ENCODE measurements at regions not wholly inside any gene's neighbourhood (a gene's known extent, or its start where the extent isn't known, plus 50 kb on each side); places are given as distances from the start of the nearest gene placed in this dataset.

DNA sequence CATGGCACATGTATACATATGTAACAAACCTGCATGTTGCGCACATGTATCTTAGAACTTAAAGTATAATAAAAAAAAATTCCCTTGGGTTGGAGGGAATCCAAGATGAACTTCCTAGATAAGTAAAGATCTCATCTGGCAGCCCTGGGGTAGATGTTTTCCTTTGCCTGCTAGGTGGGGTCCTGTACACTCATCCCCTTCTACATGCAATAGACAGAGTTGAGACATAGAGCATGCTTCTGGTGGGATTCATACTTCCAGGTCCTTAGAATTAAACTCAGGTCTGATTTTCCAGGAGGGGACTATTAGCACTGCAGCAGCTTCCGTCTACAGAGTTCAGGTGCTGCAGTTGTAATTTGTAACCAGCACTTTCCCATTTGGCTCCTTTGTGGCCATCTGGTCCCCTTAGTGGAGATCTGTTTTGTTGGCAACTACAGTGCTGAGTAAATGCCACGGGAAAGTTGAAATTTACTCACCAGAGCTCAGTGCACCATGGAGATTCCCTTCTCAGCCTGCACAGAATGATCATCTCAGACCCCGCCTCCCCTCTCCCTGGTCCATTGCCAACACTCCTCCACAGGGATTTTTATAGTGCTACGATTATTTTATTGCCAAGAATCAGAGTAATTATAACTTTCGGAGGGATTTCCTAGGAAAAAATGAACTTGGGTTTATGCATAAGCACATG lies 220.1 kb upstream of the E2F8 start:
- Histone ChIP-seq H3K36me3 (ENCODE audit: control insufficient read depth in 2 of 2, extremely low read depth in 1 of 2, insufficient read depth in 1 of 2, low read length in 1 of 2) (no peaks in the 10 kb centered on the region), H3K9me3 (no peaks in the 10 kb centered on the region), H3K4me1 (ENCODE audit: control insufficient read depth in 1 of 2, extremely low read depth in 1 of 2, insufficient read depth in 2 of 2, low read length in 2 of 2) (no peaks in the 10 kb centered on the region), H3K4me3 (ENCODE audit: control insufficient read depth in 1 of 2, extremely low read depth in 1 of 2, low read length in 1 of 2) (no peak overlapping the region), H3K27ac (ENCODE audit: low read length) (no peak overlapping the region), H3K27me3 (replicated peaks in 1 of 2; ENCODE audit: control insufficient read depth in 2 of 2, extremely low read depth in 1 of 2, insufficient read depth in 2 of 2, low read length in 1 of 2) (peaks cover 0 to 10% of the 10 kb centered on the region in 2 experiments)
- H3K27me3 Mint-ChIP-seq, result peaks cover 1 to 22% of the 10 kb centered on the region in 2 donors
- CTCF ChIA-PET, result no interaction called here
- POLR2A ChIA-PET, result no interaction called here
- no peaks in the 10 kb centered on the region for H3K4me1 Mint-ChIP-seq
- 62% methylated on average over 2 of the region's 6 CpGs for WGBS (ENCODE audit: insufficient coverage)
- ATAC-seq (replicated peaks in 1 of 4), result no peak
- H3K36me3 Mint-ChIP-seq, result no peaks in the 10 kb centered on the region
- H3K27ac Mint-ChIP-seq, result no peak overlapping the region
- H3K9me3 Mint-ChIP-seq, result no peaks in the 10 kb centered on the region
- no peak for DNase-seq
- H3K4me3 Mint-ChIP-seq, result no peak overlapping the region

DNA sequence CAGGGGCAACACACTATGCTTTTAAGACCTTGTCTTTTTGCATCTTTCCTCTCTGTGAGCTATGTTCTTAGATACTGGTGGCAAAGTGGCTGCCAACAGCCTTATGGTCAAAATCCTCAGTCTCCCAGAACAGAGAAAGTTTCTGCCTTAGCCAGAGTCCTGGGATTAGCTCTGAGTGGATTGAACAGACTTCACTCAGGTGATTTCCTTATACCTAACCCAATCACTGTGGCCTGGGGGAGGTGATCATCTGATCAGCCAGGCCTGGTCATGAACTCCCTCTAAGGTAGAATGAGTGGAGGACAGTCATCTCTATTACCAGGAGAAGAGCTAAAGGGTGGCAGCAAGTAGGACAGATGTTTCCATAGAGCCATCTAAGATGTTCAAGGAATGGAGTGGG lies 218.5 kb upstream of the E2F8 start:
- H3K4me1 Mint-ChIP-seq, result no peaks in the 10 kb centered on the region

DNA sequence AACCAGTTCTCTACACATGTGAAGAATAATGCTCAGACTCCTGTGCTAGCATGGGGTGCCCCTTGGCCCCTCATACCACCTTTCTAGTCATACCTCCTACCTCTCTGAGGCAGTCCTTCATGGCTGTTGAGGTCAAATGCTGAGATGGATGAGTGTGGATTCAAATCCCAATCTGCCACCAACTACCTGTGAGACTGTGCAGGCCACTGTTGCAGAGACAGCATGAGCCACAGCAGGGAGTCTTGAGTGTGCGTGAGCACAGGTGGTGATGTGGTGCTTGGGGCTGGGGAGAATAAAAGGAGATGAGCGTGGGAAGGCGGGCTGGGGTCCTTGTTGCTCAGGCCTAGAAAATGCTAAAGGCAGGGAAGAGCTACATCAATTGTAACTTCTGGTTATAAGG lies 218.0 kb upstream of the E2F8 start:
- ATAC-seq (replicated peaks in 1 of 4) (no peak), DNase-seq (no peak)
- Mint-ChIP-seq H3K9me3 (no peaks in the 10 kb centered on the region), H3K4me1 (no peaks in the 10 kb centered on the region), H3K27ac (no peak overlapping the region), H3K27me3 (peaks cover 1 to 22% of the 10 kb centered on the region in 2 donors), H3K36me3 (no peaks in the 10 kb centered on the region), H3K4me3 (no peak overlapping the region)
- WGBS (ENCODE audit: insufficient coverage), result 80% methylated on average over 1 of the region's 3 CpGs
- no peak overlapping the region for H3K27ac ChIP-seq (ENCODE audit: low read length)
- peaks cover 0 to 14% of the 10 kb centered on the region in 2 experiments for H3K27me3 ChIP-seq (replicated peaks in 1 of 2; ENCODE audit: control insufficient read depth in 2 of 2, extremely low read depth in 1 of 2, insufficient read depth in 2 of 2, low read length in 1 of 2)
- H3K9me3 ChIP-seq, result no peaks in the 10 kb centered on the region
- no peak overlapping the region for H3K4me3 ChIP-seq (ENCODE audit: control insufficient read depth in 1 of 2, extremely low read depth in 1 of 2, low read length in 1 of 2)
- H3K4me1 ChIP-seq (ENCODE audit: control insufficient read depth in 1 of 2, extremely low read depth in 1 of 2, insufficient read depth in 2 of 2, low read length in 2 of 2), result no peaks in the 10 kb centered on the region
- H3K36me3 ChIP-seq (ENCODE audit: control insufficient read depth in 2 of 2, extremely low read depth in 1 of 2, insufficient read depth in 1 of 2, low read length in 1 of 2), result no peaks in the 10 kb centered on the region
- ChIA-PET POLR2A (no interaction called here), CTCF (no interaction called here)

More for the DNA sequence above, 218.5 kb upstream of the E2F8 start:
- ChIA-PET CTCF (no interaction called here), POLR2A (no interaction called here)
- no peak for DNase-seq
- Histone ChIP-seq H3K4me1 (ENCODE audit: control insufficient read depth in 1 of 2, extremely low read depth in 1 of 2, insufficient read depth in 2 of 2, low read length in 2 of 2) (no peaks in the 10 kb centered on the region), H3K27me3 (replicated peaks in 1 of 2; ENCODE audit: control insufficient read depth in 2 of 2, extremely low read depth in 1 of 2, insufficient read depth in 2 of 2, low read length in 1 of 2) (peaks cover 0 to 10% of the 10 kb centered on the region in 2 experiments), H3K27ac (ENCODE audit: low read length) (no peak overlapping the region), H3K36me3 (ENCODE audit: control insufficient read depth in 2 of 2, extremely low read depth in 1 of 2, insufficient read depth in 1 of 2, low read length in 1 of 2) (no peaks in the 10 kb centered on the region), H3K9me3 (no peaks in the 10 kb centered on the region), H3K4me3 (ENCODE audit: control insufficient read depth in 1 of 2, extremely low read depth in 1 of 2, low read length in 1 of 2) (no peak overlapping the region)
- H3K36me3 Mint-ChIP-seq, result no peaks in the 10 kb centered on the region
- H3K27me3 Mint-ChIP-seq, result peaks cover 1 to 22% of the 10 kb centered on the region in 2 donors
- H3K9me3 Mint-ChIP-seq, result no peaks in the 10 kb centered on the region
- H3K4me3 Mint-ChIP-seq, result no peak overlapping the region
- no peak overlapping the region for H3K27ac Mint-ChIP-seq
- no peak for ATAC-seq (replicated peaks in 1 of 4)

DNA sequence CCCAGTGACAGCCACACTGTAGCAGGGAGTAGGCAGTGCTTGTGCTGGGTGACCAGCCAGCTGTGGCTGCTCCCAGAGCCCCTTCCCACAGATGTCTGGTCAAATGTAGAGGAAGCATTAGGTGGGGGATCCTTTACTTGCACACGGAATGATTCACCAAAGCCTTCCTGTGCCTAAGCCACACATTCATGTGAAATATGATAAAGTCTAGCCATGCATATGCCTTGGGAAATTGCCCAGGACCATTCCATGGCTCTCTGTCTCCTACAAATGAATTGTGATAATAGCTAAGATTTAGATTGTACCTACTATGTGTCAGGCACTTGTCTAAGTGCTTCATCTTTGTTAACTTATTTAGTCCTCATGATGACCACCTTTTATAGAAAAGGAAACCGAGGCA lies 217.5 kb upstream of the E2F8 start:
- no peak for DNase-seq
- Histone ChIP-seq H3K27ac (ENCODE audit: low read length) (no peak overlapping the region), H3K4me3 (ENCODE audit: control insufficient read depth in 1 of 2, extremely low read depth in 1 of 2, low read length in 1 of 2) (no peak overlapping the region), H3K4me1 (ENCODE audit: control insufficient read depth in 1 of 2, extremely low read depth in 1 of 2, insufficient read depth in 2 of 2, low read length in 2 of 2) (no peaks in the 10 kb centered on the region), H3K36me3 (ENCODE audit: control insufficient read depth in 2 of 2, extremely low read depth in 1 of 2, insufficient read depth in 1 of 2, low read length in 1 of 2) (no peaks in the 10 kb centered on the region), H3K9me3 (no peaks in the 10 kb centered on the region), H3K27me3 (replicated peaks in 1 of 2; ENCODE audit: control insufficient read depth in 2 of 2, extremely low read depth in 1 of 2, insufficient read depth in 2 of 2, low read length in 1 of 2) (peaks cover 0 to 14% of the 10 kb centered on the region in 2 experiments)
- POLR2A ChIA-PET, result no interaction called here
- CTCF ChIA-PET, result no interaction called here
- Mint-ChIP-seq H3K4me1 (no peaks in the 10 kb centered on the region), H3K4me3 (no peak overlapping the region), H3K9me3 (no peaks in the 10 kb centered on the region), H3K27ac (no peak overlapping the region), H3K27me3 (peaks cover 0 to 17% of the 10 kb centered on the region in 2 donors), H3K36me3 (no peaks in the 10 kb centered on the region)
- WGBS (ENCODE audit: insufficient coverage), result no CpG with 5 or more reads among the region's 2 CpGs
- ATAC-seq (replicated peaks in 1 of 4), result no peak

DNA sequence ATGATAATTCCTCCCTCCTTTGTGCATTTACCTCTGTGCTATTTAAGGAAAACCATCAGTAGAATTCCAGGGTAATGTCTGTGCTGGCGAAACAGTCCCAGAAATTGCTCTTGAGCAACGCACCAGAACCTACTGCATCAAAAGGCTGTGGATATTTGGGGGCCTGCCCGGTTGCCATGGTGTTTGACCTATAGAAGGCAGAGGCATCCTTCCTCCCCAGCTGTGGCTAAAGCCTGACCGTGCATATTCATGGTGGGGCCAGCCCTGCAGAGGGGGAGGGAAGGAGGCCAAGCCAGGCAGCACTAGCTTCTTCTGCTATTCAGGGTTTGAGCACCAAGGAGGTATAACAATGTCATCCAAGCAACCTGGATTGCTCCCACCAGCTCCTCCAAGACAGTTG lies 215.0 kb upstream of the E2F8 start:
- Mint-ChIP-seq H3K4me3 (no peak overlapping the region), H3K9me3 (no peaks in the 10 kb centered on the region), H3K27me3 (peaks cover 0 to 13% of the 10 kb centered on the region in 2 donors), H3K27ac (no peak overlapping the region), H3K36me3 (no peaks in the 10 kb centered on the region), H3K4me1 (no peaks in the 10 kb centered on the region)
- peaks cover 0 to 14% of the 10 kb centered on the region in 2 experiments for H3K27me3 ChIP-seq (replicated peaks in 1 of 2; ENCODE audit: control insufficient read depth in 2 of 2, extremely low read depth in 1 of 2, insufficient read depth in 2 of 2, low read length in 1 of 2)
- POLR2A ChIA-PET, result interaction anchor here in 1 of 2 donors (0.6 kb wide), 1 partner anchor 9 kb away, joined by 3 read pairs; no protein-coding TSS in a partner anchor
- H3K27ac ChIP-seq (ENCODE audit: low read length), result no peak overlapping the region
- no peaks in the 10 kb centered on the region for H3K36me3 ChIP-seq (ENCODE audit: control insufficient read depth in 2 of 2, extremely low read depth in 1 of 2, insufficient read depth in 1 of 2, low read length in 1 of 2)
- CTCF ChIA-PET, result interaction anchor here in 1 of 2 donors (0.6 kb wide), 1 partner anchor 96 kb away, joined by 3 read pairs; no protein-coding TSS in a partner anchor
- no peaks in the 10 kb centered on the region for H3K9me3 ChIP-seq
- H3K4me1 ChIP-seq (ENCODE audit: control insufficient read depth in 1 of 2, extremely low read depth in 1 of 2, insufficient read depth in 2 of 2, low read length in 2 of 2), result no peaks in the 10 kb centered on the region
- ATAC-seq (replicated peaks in 1 of 4) (no peak), DNase-seq (no peak)
- 73% methylated on average over 3 of the region's 4 CpGs for WGBS (ENCODE audit: insufficient coverage)
- no peak overlapping the region for H3K4me3 ChIP-seq (ENCODE audit: control insufficient read depth in 1 of 2, extremely low read depth in 1 of 2, low read length in 1 of 2)

DNA sequence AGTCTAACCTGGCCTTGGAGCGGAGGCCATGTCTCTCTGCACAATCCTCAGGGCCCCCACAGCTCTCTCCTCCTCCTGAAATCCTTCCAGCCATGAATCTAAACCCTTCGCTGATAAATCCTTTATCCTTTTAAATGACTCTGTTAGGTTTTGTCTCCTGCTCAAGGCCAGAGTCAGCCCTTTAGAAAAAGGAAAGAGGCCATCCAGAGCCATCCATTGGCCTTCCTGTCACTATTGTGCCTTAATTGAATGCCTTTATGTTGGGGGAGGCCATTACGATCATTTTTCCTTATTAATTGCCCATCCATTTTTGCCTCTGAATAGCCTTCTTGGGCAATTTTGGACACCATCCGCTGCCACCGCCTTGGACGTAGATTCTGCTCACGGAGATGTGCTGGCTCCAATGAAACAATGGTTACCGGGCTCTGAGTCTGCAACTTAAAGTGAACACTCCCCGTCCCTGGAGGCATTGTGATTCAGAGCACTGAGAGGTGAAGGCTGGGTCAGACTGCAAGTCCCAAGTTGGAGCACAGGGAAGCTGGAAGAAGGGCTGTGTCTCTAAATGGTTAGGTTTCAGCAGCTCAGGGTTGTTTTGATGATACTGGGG lies 213.0 kb upstream of the E2F8 start:
- no peaks in the 10 kb centered on the region for H3K4me1 ChIP-seq (ENCODE audit: control insufficient read depth in 1 of 2, extremely low read depth in 1 of 2, insufficient read depth in 2 of 2, low read length in 2 of 2)
- H3K4me3 ChIP-seq (ENCODE audit: control insufficient read depth in 1 of 2, extremely low read depth in 1 of 2, low read length in 1 of 2), result no peak overlapping the region
- Mint-ChIP-seq H3K27ac (no peak overlapping the region), H3K36me3 (no peaks in the 10 kb centered on the region), H3K27me3 (peaks cover 2 to 11% of the 10 kb centered on the region in 2 donors), H3K9me3 (no peaks in the 10 kb centered on the region), H3K4me3 (no peak overlapping the region), H3K4me1 (no peaks in the 10 kb centered on the region)
- DNase-seq (no peak), ATAC-seq (replicated peaks in 1 of 4) (no peak)
- H3K36me3 ChIP-seq (ENCODE audit: control insufficient read depth in 2 of 2, extremely low read depth in 1 of 2, insufficient read depth in 1 of 2, low read length in 1 of 2), result no peaks in the 10 kb centered on the region
- H3K27me3 ChIP-seq (replicated peaks in 1 of 2; ENCODE audit: control insufficient read depth in 2 of 2, extremely low read depth in 1 of 2, insufficient read depth in 2 of 2, low read length in 1 of 2), result peaks cover 0 to 12% of the 10 kb centered on the region in 2 experiments
- H3K27ac ChIP-seq (ENCODE audit: low read length), result no peak overlapping the region
- no peaks in the 10 kb centered on the region for H3K9me3 ChIP-seq
- ChIA-PET CTCF (interaction anchor here in 1 of 2 donors (0.6 kb wide), 1 partner anchor 53 kb away, joined by 4 read pairs; no protein-coding TSS in a partner anchor), POLR2A (no interaction called here)
- WGBS (ENCODE audit: insufficient coverage), result 69% methylated on average over 5 of the region's 9 CpGs
